GM19324 (cell line): ENCODE measurements at regions not wholly inside any gene's neighbourhood (a gene's known extent, or its start where the extent isn't known, plus 50 kb on each side); places are given as distances from the start of the nearest gene placed in this dataset.
"Not testable (repeated sequence)": the region's sequence is repeated elsewhere in the genome, so short reads cannot be mapped to it uniquely, and the experiment has no call there.

Experiments
- ATAC-seq: cut with Tn5 transposase; IDR thresholded peaks from one replicate; pipeline ENCODE4 v1.9.1; 2021; ENCODE audit warnings: mild to moderate bottlenecking, moderate library complexity; ENCODE audit not compliant: unreplicated experiment, low FRiP score

DNA sequence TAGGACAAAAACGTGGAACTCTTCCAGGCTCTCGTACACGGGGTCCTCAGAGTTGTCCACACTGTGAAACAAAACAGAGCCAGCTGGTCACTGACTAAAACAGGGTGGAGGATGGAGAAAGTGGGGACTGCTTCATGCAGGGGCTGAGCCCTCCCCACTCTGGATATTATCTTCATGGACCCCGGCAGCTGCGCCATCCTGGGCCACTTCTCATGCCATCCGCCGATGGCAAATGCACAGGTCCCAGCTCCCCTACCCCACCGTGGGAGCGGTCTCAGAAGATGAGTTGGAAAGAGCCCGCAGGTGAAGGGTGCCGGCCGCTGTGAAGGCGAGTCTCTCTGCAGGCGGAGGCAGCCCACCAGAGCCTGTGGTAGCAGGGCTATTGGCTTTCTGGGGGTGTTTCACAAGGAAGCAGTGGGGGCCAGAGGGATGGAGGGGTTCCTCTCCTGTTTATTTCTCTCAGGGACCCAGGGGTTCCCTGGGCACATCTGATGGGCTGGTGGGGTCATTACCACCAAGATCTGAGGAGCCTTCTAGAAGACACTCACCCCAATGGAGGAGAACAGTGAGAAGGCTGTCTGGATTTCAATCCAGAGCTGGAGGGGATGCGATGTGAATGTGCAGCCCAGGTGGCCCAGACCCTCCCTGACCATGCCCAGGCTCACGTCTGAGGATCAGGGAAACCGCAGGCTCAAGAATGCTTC, 177.3 kb downstream of the KLF13 start:
- ATAC-seq, result no peak

DNA sequence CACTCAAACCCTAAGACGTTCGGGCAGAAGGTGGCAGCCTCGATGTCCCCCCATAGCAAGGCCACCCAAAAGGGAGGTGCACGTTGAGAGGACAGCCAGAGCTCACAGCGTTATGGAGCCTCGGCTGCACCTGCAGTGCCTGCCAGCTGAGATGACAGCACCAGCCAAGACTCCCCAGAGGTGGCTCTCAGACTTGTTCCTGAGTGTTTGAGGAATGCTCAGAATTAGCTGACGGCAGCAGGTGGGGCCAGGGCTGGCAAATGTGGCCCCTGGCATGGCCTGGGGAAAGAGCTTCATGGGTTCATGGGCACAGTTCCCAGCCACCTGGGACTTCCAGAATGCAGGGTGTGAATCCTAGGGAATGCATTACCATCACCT, 177.8 kb downstream of the KLF13 start:
- ATAC-seq, result no peak

DNA sequence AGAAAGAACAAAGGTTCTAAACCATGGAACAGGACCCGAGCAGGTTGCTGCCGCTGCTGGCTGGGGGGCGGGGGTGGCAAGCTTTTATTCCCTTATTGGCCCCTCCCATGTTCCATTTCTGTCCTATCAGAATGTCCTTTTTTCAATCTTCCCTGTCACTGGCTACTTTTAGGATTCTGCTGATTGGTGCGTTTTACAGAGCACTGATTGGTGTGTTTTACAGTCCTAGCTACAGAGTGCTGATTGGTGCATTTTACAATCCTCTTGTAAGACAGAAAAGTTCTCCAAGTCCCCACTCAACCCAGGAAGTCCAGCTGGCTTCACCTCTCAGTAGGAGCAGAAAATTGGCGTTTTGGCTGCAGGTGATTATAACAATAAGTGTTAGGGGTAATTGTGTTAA, 180.9 kb downstream of the KLF13 start:
- ATAC-seq, result not testable (repeated sequence)

DNA sequence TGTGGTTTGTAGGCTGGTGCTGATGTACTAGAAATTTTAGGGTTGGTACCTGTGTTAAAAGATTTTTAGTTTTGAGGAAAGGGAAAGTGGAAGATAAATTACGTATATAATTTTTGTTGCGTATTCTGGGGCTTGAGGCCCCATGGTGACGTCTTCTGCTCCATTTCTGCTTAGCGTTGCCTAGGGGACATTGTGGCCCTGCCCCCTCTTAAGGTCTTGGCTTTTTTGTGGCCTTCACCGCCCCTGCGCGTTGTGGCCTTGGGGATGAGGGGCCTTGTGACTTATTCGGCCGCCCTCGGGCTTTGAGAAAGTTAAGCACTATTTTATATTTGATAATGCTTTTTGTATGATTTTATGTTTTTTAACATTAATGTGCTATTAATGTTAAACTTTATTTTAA, 182.0 kb downstream of the KLF13 start:
- ATAC-seq, result no peak

DNA sequence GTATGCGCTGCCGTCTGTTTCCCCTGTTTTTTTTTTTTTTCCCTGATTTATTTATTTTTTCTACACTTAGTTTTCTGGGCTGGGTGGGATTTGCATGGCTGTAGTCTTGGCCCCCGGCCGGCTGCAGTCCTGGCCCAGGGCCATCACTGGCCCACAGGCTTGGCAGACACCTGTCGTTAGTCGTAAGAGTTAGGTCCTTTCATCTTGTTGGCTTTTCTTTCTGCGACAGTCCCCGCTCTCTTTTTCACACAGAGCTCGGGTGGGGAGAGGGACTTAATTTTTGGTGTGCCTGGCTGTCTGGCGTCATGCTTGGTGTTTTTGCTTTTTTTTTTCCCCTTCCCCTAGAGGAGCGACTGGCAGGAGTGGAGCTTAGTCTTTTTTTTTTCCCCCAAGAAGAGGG, 183.4 kb downstream of the KLF13 start:
- ATAC-seq, result no peak

DNA sequence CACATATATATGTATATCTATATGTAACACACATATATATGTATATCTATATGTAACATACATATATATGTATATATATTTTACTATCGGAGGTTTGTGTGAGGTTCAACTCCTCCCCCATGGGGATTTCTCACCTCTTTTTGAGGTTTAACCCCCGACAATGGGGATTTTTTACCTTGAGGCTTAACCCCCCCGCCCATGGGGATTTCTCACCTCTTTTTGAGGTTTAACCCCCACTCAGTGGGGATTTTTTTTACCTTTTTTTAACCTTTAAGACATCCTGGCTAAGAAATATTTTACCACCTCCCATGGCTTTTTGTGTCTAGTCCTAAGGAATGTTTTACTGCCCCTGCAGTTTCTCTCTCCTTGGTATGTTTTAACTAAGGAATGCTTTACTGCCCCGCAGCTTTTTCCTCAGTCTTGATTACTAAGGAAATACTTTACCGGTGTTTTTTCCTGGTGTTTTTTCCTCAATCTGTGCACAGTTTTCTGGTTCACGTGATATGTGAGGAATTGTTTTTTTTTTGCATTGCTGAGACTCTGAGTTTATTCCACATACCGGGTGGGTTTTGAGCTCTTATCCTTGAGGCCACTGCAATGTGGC, 185.2 kb downstream of the KLF13 start:
- no peak for ATAC-seq

DNA sequence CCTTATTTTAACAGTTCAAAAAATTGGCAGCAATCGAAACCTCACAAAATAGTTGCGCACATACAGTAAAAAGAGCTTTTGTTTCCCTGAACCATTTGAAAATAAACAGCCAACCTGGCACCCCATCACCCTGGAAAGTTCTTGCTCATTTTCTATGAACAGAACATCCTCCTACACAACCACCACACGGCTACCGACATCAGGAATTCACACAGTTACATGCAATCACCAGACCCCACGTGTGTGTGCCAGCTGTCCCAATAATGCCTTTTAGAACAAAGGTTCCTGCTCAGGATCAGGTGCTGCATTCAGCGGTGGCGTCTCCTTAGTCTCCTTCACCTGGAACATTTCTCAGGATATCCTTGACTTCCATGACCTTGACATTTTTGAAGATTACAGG, 186.5 kb downstream of the KLF13 start:
- ATAC-seq, result no peak

DNA sequence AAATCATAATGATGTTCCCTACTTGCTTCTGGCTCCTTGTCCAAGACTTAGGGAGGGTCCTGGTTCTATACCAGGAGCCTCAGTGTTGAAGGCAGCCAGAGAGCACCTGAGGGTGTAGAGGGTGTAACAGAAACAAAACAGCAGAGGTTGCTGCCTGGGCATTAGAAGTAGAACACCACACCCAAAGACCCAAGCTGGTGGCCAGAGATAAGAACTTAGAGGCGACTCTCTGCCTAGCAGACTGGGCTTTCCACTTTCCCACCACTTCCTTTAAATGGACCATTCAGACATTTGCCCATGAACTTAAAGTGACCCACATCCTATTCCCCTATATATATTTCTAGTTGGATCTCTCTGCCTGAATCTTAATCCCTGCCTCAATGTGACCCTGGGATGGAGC, 189.8 kb downstream of the KLF13 start:
- ATAC-seq, result no peak

DNA sequence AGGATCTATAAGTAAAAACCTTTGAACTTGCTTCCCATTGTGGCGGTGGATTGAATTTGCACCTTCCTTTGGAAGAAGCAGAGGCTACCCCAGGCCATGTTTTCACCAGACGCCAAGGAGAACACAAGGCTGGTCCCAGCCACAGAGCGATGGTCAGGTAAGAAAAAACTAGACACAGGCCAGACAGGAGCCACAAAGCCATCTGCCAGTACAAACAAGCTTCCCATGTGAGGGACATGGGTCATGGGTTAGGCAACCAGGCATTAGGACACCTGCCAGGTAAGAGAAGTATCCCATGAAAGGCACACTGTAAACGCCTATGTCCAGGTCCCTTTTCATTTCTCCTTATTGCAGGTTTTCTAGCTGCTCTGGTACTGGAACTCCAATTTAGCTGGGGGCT, 190.2 kb downstream of the KLF13 start:
- no peak for ATAC-seq

DNA sequence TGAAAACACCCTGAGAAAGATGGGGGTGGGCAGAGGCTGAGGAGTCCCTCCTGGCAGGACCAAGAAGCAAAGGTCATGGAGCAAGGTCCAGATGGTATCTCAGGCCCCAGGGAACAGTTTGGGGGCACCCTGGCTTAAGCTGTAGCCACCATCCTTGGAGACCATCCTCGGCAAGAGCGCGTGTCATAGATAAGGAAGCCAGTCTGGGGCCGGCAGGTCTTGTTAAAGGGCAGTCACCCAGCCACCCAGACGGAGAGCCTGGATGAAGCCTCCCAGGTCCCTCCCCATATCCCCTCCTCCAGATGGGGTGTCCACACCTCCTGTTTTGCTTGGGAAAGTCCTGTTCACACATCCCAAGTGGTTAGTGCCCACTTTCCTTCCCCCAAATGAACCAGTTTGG, 191.1 kb downstream of the KLF13 start:
- no peak for ATAC-seq

DNA sequence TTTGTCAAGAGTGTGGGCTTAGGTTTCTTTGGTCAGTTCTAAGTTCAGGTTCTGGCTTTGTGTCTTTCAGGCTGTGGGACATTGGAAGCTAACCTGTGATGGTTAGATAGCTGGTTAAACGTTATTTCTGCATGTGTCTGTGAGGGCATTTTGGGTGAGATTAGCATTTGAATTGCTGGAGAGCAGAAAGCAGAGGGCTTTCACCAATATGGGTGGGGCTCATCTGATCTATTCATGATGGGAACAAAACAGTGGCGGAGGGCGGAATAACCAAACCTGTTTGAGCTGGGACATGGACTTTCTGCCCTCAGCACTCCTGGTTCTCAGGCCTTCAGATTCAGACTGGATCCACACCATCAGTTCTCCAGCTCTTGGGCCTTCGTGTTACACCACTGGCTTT, 195.4 kb downstream of the KLF13 start:
- no peak for ATAC-seq

DNA sequence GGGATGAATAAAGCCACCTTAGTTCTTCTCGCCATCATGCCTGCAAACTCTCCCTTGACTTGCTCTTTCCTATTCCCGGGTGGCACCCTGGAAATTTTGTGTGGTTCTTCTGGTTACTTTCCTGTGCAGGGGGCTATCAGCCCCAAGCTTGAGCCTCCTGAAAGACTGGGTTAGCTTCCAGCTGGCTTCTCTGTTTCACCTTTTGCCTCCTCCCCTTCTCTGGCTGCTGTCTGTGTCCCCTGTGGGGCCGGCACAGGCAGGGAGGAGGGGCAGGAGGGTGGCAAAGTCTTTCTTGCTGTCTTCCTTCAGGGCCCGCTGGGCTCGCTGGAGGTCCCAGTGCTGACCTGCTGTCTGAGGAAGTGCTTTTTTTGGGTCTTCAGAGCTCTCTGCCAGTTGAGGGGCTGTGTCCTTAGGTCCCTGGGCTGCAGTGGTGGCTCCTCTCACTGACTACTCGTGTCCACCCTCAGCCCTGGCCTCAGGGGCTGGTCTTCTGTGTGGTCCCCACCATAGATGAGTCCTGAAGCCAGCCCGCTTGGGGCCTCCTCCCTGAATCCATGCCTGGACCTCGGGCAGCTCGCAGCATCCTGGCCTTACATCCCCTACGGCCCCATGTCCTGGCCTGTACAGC, 196.5 kb downstream of the KLF13 start:
- no peak for ATAC-seq

DNA sequence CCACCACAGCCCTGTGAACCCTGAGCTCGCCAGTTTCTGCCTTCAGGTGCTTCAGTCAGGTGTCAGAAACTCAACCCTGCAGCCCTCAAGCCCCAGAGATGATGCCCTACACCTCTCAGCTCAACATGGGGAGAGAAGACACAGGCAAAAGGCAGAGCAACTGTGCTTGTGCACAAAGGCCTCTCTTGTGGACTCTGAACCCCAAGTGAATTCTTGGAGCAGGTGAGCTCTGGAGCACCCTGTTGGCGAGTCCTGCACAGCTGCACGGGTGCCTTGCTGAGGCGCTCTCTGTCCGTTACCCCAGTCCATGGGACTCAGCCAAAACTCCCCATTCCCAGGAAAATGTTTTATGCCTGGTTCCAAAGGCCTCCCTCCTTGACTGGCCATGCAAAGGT, 197.0 kb downstream of the KLF13 start:
- no peak for ATAC-seq

DNA sequence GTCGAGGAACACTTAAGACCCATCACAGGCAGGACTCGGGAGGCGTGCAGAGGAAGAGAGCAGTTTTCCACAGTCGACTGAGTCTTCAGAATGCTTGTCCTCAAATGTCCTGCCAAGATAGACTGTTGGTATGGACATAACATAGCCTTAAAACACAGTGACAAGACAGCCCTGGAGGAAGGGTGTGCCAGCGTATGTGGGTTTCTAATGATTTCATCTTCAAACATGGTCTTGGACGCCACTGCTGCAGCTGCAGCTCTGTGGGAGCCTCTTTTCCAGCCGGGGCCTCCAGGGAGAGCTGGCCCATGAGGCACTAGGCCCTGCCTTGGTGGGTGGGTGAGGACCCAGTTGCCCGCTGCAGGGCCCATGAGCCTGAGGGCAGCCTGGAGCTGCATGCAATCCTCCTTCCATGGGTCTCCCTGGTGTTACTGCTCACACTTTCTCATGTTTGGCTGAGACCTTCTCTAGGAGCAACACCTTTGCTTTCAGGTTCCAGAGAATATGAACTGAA, 198.6 kb downstream of the KLF13 start:
- no peak for ATAC-seq

DNA sequence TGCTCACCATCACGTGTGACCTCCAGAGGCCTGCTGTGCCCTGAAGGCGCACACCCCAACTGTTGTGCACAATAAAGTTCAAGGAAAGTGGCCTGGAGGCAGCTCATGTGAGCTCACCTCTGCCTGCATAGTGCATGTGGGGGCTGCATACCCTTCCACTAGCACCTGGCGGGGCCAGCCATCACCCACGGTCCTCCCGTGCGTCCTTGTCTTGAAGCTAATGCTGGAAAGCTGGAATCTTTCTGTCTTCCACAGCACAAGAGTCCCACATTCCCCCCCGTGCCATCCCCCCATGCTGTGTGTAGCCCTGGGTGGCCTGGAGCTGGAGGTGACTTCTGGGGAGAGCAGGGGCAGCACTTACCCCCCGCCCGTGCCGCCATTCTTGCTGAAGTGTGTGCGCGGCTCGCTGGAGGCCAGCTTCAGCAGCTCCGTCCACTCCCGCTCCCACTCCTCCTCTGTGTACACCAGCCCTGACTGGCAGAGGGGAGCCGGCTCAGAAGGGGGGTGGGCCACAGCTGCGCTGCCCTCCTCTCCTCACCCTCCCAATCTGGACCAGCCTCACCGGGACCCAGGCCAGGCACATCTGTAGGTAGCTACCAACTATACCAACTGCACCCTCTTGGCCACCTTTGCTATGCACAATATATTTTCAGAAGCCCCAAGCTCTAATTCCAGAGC, 199.5 kb downstream of the KLF13 start:
- no peak for ATAC-seq

DNA sequence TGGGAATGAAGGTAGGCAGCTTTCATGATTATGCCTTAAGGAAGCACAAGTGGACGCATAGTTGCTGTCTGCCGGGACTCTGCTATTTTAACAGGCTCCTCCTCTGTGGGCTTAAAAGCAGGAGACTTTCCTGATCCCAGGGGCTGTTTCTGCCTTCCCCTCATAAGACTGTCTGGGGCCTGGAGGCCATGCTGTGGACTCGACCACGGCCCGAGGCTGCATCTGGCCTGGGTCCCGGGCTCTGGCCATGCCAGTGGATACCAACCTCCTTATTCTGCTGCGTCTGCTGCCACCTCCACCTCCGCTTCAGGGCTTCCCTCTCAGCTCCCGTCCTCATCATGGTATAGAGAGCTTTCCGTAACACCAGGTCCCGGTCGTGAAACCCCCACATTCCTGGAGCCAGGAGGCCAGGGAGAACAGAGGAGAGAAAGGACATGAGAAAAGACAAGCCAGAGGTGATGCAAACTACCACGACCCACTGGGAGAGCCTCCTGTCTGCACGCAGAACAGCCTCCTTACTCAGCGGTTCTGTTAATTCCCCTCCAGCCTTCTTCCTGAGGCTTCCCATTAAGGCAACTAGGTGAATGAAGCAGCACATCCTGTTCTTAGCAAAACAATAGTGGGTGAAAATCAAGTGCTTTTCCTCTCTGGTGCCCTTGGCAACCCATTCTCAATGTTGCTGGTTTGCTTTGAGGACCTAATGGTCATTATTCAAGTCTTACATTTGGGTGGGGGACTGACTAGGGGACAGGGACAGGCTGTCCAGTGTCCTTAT, 200.5 kb downstream of the KLF13 start:
- ATAC-seq, result no peak

DNA sequence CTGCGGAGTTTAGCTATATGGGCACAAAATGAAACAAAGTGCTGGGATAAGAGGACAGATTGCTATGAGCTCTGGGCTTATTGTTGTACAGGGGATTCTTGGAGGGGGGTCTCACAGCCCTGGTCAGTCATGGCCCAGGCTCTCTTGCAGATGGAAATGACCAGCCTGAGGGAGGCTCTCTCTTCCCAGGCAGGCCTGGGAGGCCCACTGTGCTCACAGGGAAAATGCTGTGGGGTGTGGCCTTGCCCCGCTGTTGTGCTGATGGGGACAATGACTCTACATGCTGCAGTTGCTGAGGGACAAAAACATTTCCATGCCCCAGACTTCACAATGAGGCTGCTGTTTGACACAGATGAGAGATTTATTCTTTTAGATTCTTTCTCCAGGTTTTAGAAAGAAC, 202.2 kb downstream of the KLF13 start:
- no peak for ATAC-seq

DNA sequence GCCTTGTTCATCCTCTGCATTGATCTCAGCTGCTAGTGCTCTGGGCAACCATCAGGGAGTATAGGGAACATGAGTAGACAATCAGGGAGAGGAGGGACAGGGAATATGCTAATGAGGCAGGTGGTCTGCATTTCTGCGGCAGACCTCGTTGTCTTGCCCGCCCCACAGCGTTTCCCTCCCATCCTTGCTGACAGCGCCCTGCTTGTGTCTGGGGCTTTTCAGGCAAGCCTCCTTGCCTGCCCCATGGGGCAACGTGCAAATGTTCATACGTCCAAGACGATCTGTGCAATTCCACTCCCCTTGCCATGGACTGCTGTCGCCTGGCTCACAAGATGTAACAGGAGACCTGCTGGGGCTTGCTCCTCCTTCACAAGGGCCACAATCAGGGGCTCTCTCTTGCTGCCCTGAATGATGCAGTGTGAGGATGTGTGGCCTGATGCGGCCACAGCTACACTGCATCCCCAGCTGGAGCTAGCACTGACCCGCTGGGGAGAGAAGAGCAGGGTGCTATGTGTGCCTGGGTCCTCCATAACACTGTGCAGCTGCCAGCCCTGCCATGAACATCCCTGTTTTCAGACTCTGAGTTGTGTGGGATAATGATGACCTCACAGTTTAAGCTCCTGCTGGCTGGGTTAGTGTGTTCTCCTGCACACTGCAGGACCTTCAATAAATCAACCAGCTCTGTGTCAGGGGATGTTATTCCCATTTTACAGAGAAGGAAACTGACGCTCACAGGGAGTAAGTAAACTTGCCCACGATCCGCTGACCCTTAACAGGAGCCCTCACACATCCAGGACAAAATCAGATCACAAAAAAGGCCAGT, 211.3 kb downstream of the KLF13 start:
- no peak for ATAC-seq

DNA sequence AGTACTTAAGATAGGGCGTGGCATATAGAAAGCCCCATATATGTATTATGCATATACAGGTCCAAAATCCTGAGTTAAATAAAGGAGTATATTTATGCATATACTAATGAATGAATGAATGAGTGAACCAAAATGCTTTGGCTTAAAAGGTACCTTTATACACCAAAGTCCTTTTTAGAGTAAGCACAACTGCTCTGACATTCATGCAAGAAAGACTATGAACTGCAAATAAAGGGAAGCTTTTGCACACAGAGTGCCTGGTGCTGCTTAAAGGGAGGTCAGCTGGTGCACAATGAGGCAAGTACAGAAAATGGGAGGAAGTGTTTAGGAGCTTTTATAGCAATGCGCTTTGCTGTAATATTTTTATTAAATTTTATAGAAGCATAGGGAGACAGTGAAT, 214.0 kb downstream of the KLF13 start:
- no peak for ATAC-seq

DNA sequence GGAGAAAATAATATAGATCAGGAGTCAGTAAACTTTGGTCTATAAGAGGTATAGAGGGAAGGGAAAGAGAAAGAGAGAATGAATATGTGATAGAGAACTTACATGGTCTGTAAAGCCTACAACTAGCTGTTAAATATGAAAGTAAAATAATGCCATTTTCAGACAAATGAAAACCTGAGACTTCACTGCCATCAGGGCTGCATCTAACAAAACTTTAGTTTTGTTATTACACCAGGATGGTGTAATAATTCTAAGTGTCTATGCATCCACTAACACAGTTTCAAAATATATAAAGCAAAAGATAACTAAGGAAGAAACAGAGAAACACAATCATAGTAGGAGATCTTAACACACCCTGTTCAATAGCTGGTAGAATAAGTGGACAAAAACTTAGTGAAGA, 217.7 kb downstream of the KLF13 start:
- no peak for ATAC-seq
